ENCODE measurements at regions not wholly inside any gene's neighbourhood (a gene's known extent, or its start where the extent isn't known, plus 50 kb on each side); places are given as distances from the start of the nearest gene placed in this dataset.

GRCh38 chr13:109510013-109510412, 276.4 kb downstream of the IRS2 start:
- no peaks in the 10 kb centered on the region for H3K36me3 ChIP-seq (ENCODE audit: control insufficient read depth, insufficient read depth, low read length, severe bottlenecking)
- no peak overlapping the region for H3K9ac ChIP-seq (ENCODE audit: low read length)
- no peaks in the 10 kb centered on the region for H3K4me1 ChIP-seq (ENCODE audit: control insufficient read depth, insufficient read depth, low read length)
- no peak for DNase-seq (ENCODE audit: low read depth)
- no peaks in the 10 kb centered on the region for H3K27me3 ChIP-seq (replicated peaks; ENCODE audit: control insufficient read depth, insufficient read depth, low read length)
- no peaks in the 10 kb centered on the region for H3K9me3 ChIP-seq (ENCODE audit: control insufficient read depth, low read length)
- H3K4me3 ChIP-seq (ENCODE audit: low read length): no peak overlapping the region

- DNase-seq (ENCODE audit: low read depth): peak; percentile 28
- H3K9ac ChIP-seq (ENCODE audit: low read length): no peak overlapping the region
- no peaks in the 10 kb centered on the region for H3K4me1 ChIP-seq (ENCODE audit: control insufficient read depth, insufficient read depth, low read length)
- H3K4me3 ChIP-seq (ENCODE audit: low read length): no peak overlapping the region
- no peaks in the 10 kb centered on the region for H3K36me3 ChIP-seq (ENCODE audit: control insufficient read depth, insufficient read depth, low read length, severe bottlenecking)
- no peaks in the 10 kb centered on the region for H3K9me3 ChIP-seq (ENCODE audit: control insufficient read depth, low read length)
- no peaks in the 10 kb centered on the region for H3K27me3 ChIP-seq (replicated peaks; ENCODE audit: control insufficient read depth, insufficient read depth, low read length)
Measured at GRCh38 chr13:109509154-109509900, 277.1 kb downstream of the IRS2 start.

- Histone ChIP-seq H3K9ac (ENCODE audit: low read length) (no peak overlapping the region), H3K4me1 (ENCODE audit: control insufficient read depth, insufficient read depth, low read length) (peaks cover 1% of the 10 kb centered on the region), H3K9me3 (ENCODE audit: control insufficient read depth, low read length) (no peaks in the 10 kb centered on the region), H3K36me3 (ENCODE audit: control insufficient read depth, insufficient read depth, low read length, severe bottlenecking) (no peaks in the 10 kb centered on the region), H3K4me3 (ENCODE audit: low read length) (no peak overlapping the region), H3K27me3 (replicated peaks; ENCODE audit: control insufficient read depth, insufficient read depth, low read length) (no peaks in the 10 kb centered on the region)
- no peak for DNase-seq (ENCODE audit: low read depth)
Measured at GRCh38 chr13:109500146-109500773, 286.1 kb downstream of the IRS2 start.

GRCh38 chr13:109497917-109498316, 288.5 kb downstream of the IRS2 start:
- H3K4me1 ChIP-seq (ENCODE audit: control insufficient read depth, insufficient read depth, low read length): peaks cover 7% of the 10 kb centered on the region
- no peaks in the 10 kb centered on the region for H3K27me3 ChIP-seq (replicated peaks; ENCODE audit: control insufficient read depth, insufficient read depth, low read length)
- no peak overlapping the region for H3K4me3 ChIP-seq (ENCODE audit: low read length)
- no peaks in the 10 kb centered on the region for H3K9me3 ChIP-seq (ENCODE audit: control insufficient read depth, low read length)
- DNase-seq (ENCODE audit: low read depth): no peak
- no peaks in the 10 kb centered on the region for H3K36me3 ChIP-seq (ENCODE audit: control insufficient read depth, insufficient read depth, low read length, severe bottlenecking)
- H3K9ac ChIP-seq (ENCODE audit: low read length): no peak overlapping the region

- Histone ChIP-seq H3K4me3 (ENCODE audit: low read length) (no peak overlapping the region), H3K27me3 (replicated peaks; ENCODE audit: control insufficient read depth, insufficient read depth, low read length) (no peaks in the 10 kb centered on the region), H3K9me3 (ENCODE audit: control insufficient read depth, low read length) (no peaks in the 10 kb centered on the region), H3K36me3 (ENCODE audit: control insufficient read depth, insufficient read depth, low read length, severe bottlenecking) (no peaks in the 10 kb centered on the region), H3K9ac (ENCODE audit: low read length) (no peak overlapping the region), H3K4me1 (ENCODE audit: control insufficient read depth, insufficient read depth, low read length) (peaks cover 7% of the 10 kb centered on the region)
- DNase-seq (ENCODE audit: low read depth): no peak
Measured at GRCh38 chr13:109496216-109496615, 290.2 kb downstream of the IRS2 start.

GRCh38 chr13:109494925-109495369, 291.4 kb downstream of the IRS2 start:
- no peak overlapping the region for H3K4me3 ChIP-seq (ENCODE audit: low read length)
- DNase-seq (ENCODE audit: low read depth): no peak

GRCh38 chr13:109485136-109485794, 301.1 kb downstream of the IRS2 start:
- Histone ChIP-seq H3K27me3 (replicated peaks; ENCODE audit: control insufficient read depth, insufficient read depth, low read length) (no peaks in the 10 kb centered on the region), H3K9me3 (ENCODE audit: control insufficient read depth, low read length) (peaks cover 3% of the 10 kb centered on the region), H3K36me3 (ENCODE audit: control insufficient read depth, insufficient read depth, low read length, severe bottlenecking) (no peaks in the 10 kb centered on the region), H3K4me1 (ENCODE audit: control insufficient read depth, insufficient read depth, low read length) (peaks cover 9% of the 10 kb centered on the region), H3K9ac (ENCODE audit: low read length) (no peak overlapping the region), H3K4me3 (ENCODE audit: low read length) (no peak overlapping the region)
- DNase-seq (ENCODE audit: low read depth): no peak

More at GRCh38 chr13:109494925-109495369, 291.4 kb downstream of the IRS2 start:
- no peaks in the 10 kb centered on the region for H3K27me3 ChIP-seq (replicated peaks; ENCODE audit: control insufficient read depth, insufficient read depth, low read length)
- peaks cover 7% of the 10 kb centered on the region for H3K4me1 ChIP-seq (ENCODE audit: control insufficient read depth, insufficient read depth, low read length)
- no peaks in the 10 kb centered on the region for H3K9me3 ChIP-seq (ENCODE audit: control insufficient read depth, low read length)
- H3K9ac ChIP-seq (ENCODE audit: low read length): no peak overlapping the region
- no peaks in the 10 kb centered on the region for H3K36me3 ChIP-seq (ENCODE audit: control insufficient read depth, insufficient read depth, low read length, severe bottlenecking)

- no peaks in the 10 kb centered on the region for H3K9me3 ChIP-seq (ENCODE audit: control insufficient read depth, low read length)
- DNase-seq (ENCODE audit: low read depth): no peak
- no peaks in the 10 kb centered on the region for H3K36me3 ChIP-seq (ENCODE audit: control insufficient read depth, insufficient read depth, low read length, severe bottlenecking)
- no peaks in the 10 kb centered on the region for H3K27me3 ChIP-seq (replicated peaks; ENCODE audit: control insufficient read depth, insufficient read depth, low read length)
- H3K9ac ChIP-seq (ENCODE audit: low read length): no peak overlapping the region
- peaks cover 17% of the 10 kb centered on the region for H3K4me1 ChIP-seq (ENCODE audit: control insufficient read depth, insufficient read depth, low read length)
- no peak overlapping the region for H3K4me3 ChIP-seq (ENCODE audit: low read length)
Measured at GRCh38 chr13:109483284-109483683, 303.1 kb downstream of the IRS2 start.

GRCh38 chr13:109481040-109481439, 305.3 kb downstream of the IRS2 start:
- no peaks in the 10 kb centered on the region for H3K27me3 ChIP-seq (replicated peaks; ENCODE audit: control insufficient read depth, insufficient read depth, low read length)
- peaks cover 17% of the 10 kb centered on the region for H3K4me1 ChIP-seq (ENCODE audit: control insufficient read depth, insufficient read depth, low read length)
- DNase-seq (ENCODE audit: low read depth): no peak
- H3K9ac ChIP-seq (ENCODE audit: low read length): no peak overlapping the region
- no peak overlapping the region for H3K4me3 ChIP-seq (ENCODE audit: low read length)
- no peaks in the 10 kb centered on the region for H3K9me3 ChIP-seq (ENCODE audit: control insufficient read depth, low read length)
- no peaks in the 10 kb centered on the region for H3K36me3 ChIP-seq (ENCODE audit: control insufficient read depth, insufficient read depth, low read length, severe bottlenecking)

GRCh38 chr13:109480011-109480955, 306.1 kb downstream of the IRS2 start:
- Histone ChIP-seq H3K27me3 (replicated peaks; ENCODE audit: control insufficient read depth, insufficient read depth, low read length) (no peaks in the 10 kb centered on the region), H3K4me3 (ENCODE audit: low read length) (no peak overlapping the region)
- DNase-seq (ENCODE audit: low read depth): peak; percentile 81

More at GRCh38 chr13:109480011-109480955, 306.1 kb downstream of the IRS2 start:
- Histone ChIP-seq H3K4me1 (ENCODE audit: control insufficient read depth, insufficient read depth, low read length) (peaks cover 17% of the 10 kb centered on the region), H3K9ac (ENCODE audit: low read length) (peak overlapping the region; percentile 26), H3K9me3 (ENCODE audit: control insufficient read depth, low read length) (no peaks in the 10 kb centered on the region), H3K36me3 (ENCODE audit: control insufficient read depth, insufficient read depth, low read length, severe bottlenecking) (no peaks in the 10 kb centered on the region)
